ENCODE measurements at regions not wholly inside any gene's neighbourhood (a gene's known extent, or its start where the extent isn't known, plus 50 kb on each side); places are given as distances from the start of the nearest gene placed in this dataset.

GRCh38 chr15:35622641-35623340 is 76.8 kb upstream of the DPH6 start:
- ATAC-seq, result no peak
- H3K79me2 ChIP-seq (ENCODE audit: control insufficient read depth, insufficient read depth, low read length), result no peaks in the 10 kb centered on the region
- H3K9me3 ChIP-seq (replicated peaks; ENCODE audit: control insufficient read depth, insufficient read depth, low read length), result no peaks in the 10 kb centered on the region
- no TSS peak for BruUV-seq (replicated peaks)
- ChIA-PET SMC1A (ENCODE audit: uncharacterized antibody, unreplicated experiment) (interaction anchor here (0.7 kb wide), 1 partner anchor 33 kb away, joined by 3 read pairs; no protein-coding TSS in a partner anchor), CTCF (interaction anchor here (0.9 kb wide), 1 partner anchor 308 kb away, joined by 3 read pairs; no protein-coding TSS in a partner anchor), POLR2A (no interaction called here), RAD21 (ENCODE audit: unreplicated experiment) (no interaction called here)
- no peak overlapping the region for H3K4me2 ChIP-seq (ENCODE audit: control insufficient read depth, insufficient read depth)
- WGBS (ENCODE audit: insufficient coverage, insufficient replicate concordance, low lambda C conversion rate, missing lambda C conversion rate), result 45% methylated on average over 6 of the region's 6 CpGs
- no peak overlapping the region for H2AFZ ChIP-seq (ENCODE audit: control insufficient read depth, low read depth, low read length)
- no peaks in the 10 kb centered on the region for H3K4me1 ChIP-seq (ENCODE audit: control insufficient read depth, insufficient read depth, low read length)
- no peak overlapping the region for H3K27ac ChIP-seq (ENCODE audit: control insufficient read depth, insufficient read depth)
- no peak for DNase-seq (ENCODE audit: low read depth, low spot score)
- no peaks in the 10 kb centered on the region for H4K20me1 ChIP-seq (ENCODE audit: control insufficient read depth, insufficient read depth)
- H3K27me3 ChIP-seq (replicated peaks in 1 of 2; ENCODE audit: control insufficient read depth in 2 of 2, insufficient read depth in 2 of 2, low read length in 1 of 2), result no peaks in the 10 kb centered on the region
- intact Hi-C loops (cut with micrococcal nuclease; ENCODE audit: unreplicated experiment), result no loop called here
- no peak overlapping the region for H3K4me3 ChIP-seq
- H3K9ac ChIP-seq (ENCODE audit: control insufficient read depth, insufficient read depth, low read length), result no peak overlapping the region
- FAIRE-seq, result no peak
- H3K36me3 ChIP-seq (ENCODE audit: control insufficient read depth in 2 of 2, insufficient read depth in 2 of 2, low read length in 1 of 2), result no peaks in the 10 kb centered on the region
- in situ Hi-C loops (cut with MboI), result no loop called here
- TF ChIP-seq ZNF622 (IDR thresholded peaks at IDR 0.05), result no peak
- TF ChIP-seq IKZF1 (conservative IDR thresholded peaks at IDR 0.05), result no peak
- no peak for TF ChIP-seq EZH2 (IDR thresholded peaks at IDR 0.05; ENCODE audit: borderline replicate concordance, control insufficient read depth, low read depth, low read length)
- TF ChIP-seq EED (IDR thresholded peaks at IDR 0.05; ENCODE audit: low read depth), result no peak
- TF ChIP-seq E2F4 (IDR thresholded peaks at IDR 0.05; ENCODE audit: low read depth, low read length), result no peak
- TF ChIP-seq CREM (IDR thresholded peaks at IDR 0.05; ENCODE audit: low read depth), result no peak
- no peak for TF ChIP-seq REST (IDR thresholded peaks at IDR 0.05; ENCODE audit: low read depth, low read length)
- TF ChIP-seq BACH1 (IDR thresholded peaks at IDR 0.05; ENCODE audit: borderline replicate concordance), result no peak
- no peak for TF ChIP-seq ZBTB40 (IDR thresholded peaks at IDR 0.05; ENCODE audit: borderline replicate concordance)
- TF ChIP-seq MTA3 (IDR thresholded peaks at IDR 0.05; ENCODE audit: borderline replicate concordance, low read length), result no peak
- TF ChIP-seq ZNF217 (IDR thresholded peaks at IDR 0.05), result no peak
- TF ChIP-seq ATF2 (IDR thresholded peaks at IDR 0.05; ENCODE audit: low read length), result no peak
- no peak for TF ChIP-seq RELA (IDR thresholded peaks at IDR 0.05; ENCODE audit: borderline replicate concordance, partially characterized antibody)

All from GM12878 (cell line).